A673 (cell line): ENCODE measurements at regions not wholly inside any gene's neighbourhood (a gene's known extent, or its start where the extent isn't known, plus 50 kb on each side); places are given as distances from the start of the nearest gene placed in this dataset.

Experiments used
- EZH2 ChIP-seq: fragments of 200-600 bp; sonication (generic); IDR thresholded peaks from 2 replicates; pipeline ENCODE4 v1.6.1; 2017; ENCODE audit warnings: borderline replicate concordance, low read depth, mild to moderate bottlenecking, mixed read lengths, antibody characterized with exemption, low read length; ENCODE audit not compliant: poor library complexity, severe bottlenecking
- TF ChIP-seq, protein P1 (sequence below): fragments of 300-800, 200-600 bp; sonication (generic); conservative IDR thresholded peaks from 2 replicates; pipeline ENCODE4 v1.5.1; 2017; ENCODE audit warnings: low read depth, mild to moderate bottlenecking, antibody characterized with exemption, low read length, moderate library complexity, mixed read lengths

DNA sequence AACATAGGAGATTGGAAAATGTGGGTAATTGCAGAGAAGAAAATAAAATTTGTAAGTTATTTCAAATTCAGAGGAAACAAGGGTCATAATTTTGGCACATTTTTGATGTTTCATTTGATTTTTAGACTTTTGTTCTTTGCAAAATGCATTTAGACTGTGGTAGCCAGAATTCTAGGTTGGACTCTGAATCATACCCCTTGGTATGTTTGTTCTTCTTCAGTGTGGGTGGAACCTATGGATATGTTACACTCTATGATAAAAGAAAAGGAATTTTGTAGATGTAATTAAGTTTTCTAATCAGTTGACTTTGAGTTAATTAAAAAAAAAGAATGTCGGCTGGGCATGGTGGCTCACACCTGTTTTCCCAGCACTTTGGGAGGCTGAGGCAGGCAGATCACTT is 827.0 kb downstream of the AACS start:
- TF ChIP-seq EZH2 = no peak
- TF ChIP-seq, protein P1, sequence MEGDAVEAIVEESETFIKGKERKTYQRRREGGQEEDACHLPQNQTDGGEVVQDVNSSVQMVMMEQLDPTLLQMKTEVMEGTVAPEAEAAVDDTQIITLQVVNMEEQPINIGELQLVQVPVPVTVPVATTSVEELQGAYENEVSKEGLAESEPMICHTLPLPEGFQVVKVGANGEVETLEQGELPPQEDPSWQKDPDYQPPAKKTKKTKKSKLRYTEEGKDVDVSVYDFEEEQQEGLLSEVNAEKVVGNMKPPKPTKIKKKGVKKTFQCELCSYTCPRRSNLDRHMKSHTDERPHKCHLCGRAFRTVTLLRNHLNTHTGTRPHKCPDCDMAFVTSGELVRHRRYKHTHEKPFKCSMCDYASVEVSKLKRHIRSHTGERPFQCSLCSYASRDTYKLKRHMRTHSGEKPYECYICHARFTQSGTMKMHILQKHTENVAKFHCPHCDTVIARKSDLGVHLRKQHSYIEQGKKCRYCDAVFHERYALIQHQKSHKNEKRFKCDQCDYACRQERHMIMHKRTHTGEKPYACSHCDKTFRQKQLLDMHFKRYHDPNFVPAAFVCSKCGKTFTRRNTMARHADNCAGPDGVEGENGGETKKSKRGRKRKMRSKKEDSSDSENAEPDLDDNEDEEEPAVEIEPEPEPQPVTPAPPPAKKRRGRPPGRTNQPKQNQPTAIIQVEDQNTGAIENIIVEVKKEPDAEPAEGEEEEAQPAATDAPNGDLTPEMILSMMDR = no peak
